A673 (cell line): ENCODE measurements at regions not wholly inside any gene's neighbourhood (a gene's known extent, or its start where the extent isn't known, plus 50 kb on each side); places are given as distances from the start of the nearest gene placed in this dataset.
"Not testable (repeated sequence)": the region's sequence is repeated elsewhere in the genome, so short reads cannot be mapped to it uniquely, and the experiment has no call there.

ENCODE experiments used
- BruUV-seq: library from RNA; stranded (reverse); fragments of 400-500 nt; replicated peaks from 2 replicates; lab custom pipeline; 2021; lab: Mats Ljungman, UMichigan
- CTCF ChIA-PET: fragments of 300-600 bp; sonication (Branson Sonifier 250); formaldehyde crosslinking; loops from one replicate; lab custom pipeline; 2022; ENCODE audit warnings: antibody characterized with exemption; lab: Charles Lee
- POLR2A ChIA-PET: fragments of 300-600 bp; sonication (Branson Sonifier 250); formaldehyde crosslinking; loops from one replicate; lab custom pipeline; 2022; ENCODE audit warnings: antibody characterized with exemption; ENCODE audit not compliant: low non-redundant PET; lab: Charles Lee
- DNase-seq: peaks from one replicate; pipeline ENCODE4 v3.0.0-alpha.2; 2015; ENCODE audit warnings: low spot score
- H3K27ac ChIP-seq: fragments of 200-600 bp; sonication (generic); 2 replicates; pipeline ENCODE4 v1.5.1; 2016; ENCODE audit warnings: mixed run types, low read depth, mild to moderate bottlenecking, mixed read lengths, antibody characterized with exemption, low read length; ENCODE audit not compliant: poor library complexity, severe bottlenecking
- H3K27me3 ChIP-seq: fragments of 200-600 bp; sonication (generic); replicated peaks from 2 replicates; pipeline ENCODE4 v1.6.1; 2017; ENCODE audit warnings: mixed run types, low read depth, mild to moderate bottlenecking, mixed read lengths, antibody characterized with exemption, low read length; ENCODE audit not compliant: insufficient read depth, poor library complexity
- H3K36me3 ChIP-seq: fragments of 200-600 bp; sonication (generic); 2 replicates; pipeline ENCODE4 v1.6.1; 2016; ENCODE audit warnings: mixed run types, mild to moderate bottlenecking, mixed read lengths, antibody characterized with exemption, low read length; ENCODE audit not compliant: insufficient read depth, poor library complexity, severe bottlenecking
- H3K4me1 ChIP-seq: fragments of 200-600 bp; sonication (generic); 2 replicates; pipeline ENCODE4 v1.6.1; 2017; ENCODE audit warnings: mixed run types, mild to moderate bottlenecking, mixed read lengths, antibody characterized with exemption, low read length; ENCODE audit not compliant: insufficient read depth, poor library complexity, severe bottlenecking
- H3K4me3 ChIP-seq: fragments of 200-600 bp; sonication (generic); 2 replicates; pipeline ENCODE4 v1.5.1; 2016; ENCODE audit warnings: low read depth, mixed run types, mild to moderate bottlenecking, mixed read lengths, low read length; ENCODE audit not compliant: poor library complexity, severe bottlenecking
- H3K9me3 ChIP-seq: fragments of 200-600 bp; sonication (generic); 2 replicates; pipeline ENCODE4 v1.6.1; 2016; ENCODE audit warnings: mixed run types, low read depth, mild to moderate bottlenecking, mixed read lengths, antibody characterized with exemption, low read length; ENCODE audit not compliant: poor library complexity, severe bottlenecking
- CTCF ChIP-seq: fragments of 300-800, 200-600 bp; sonication (generic); conservative IDR thresholded peaks from 2 replicates; pipeline ENCODE4 v1.5.1; 2017; ENCODE audit warnings: low read depth, mild to moderate bottlenecking, antibody characterized with exemption, low read length, moderate library complexity, mixed read lengths
- EZH2 ChIP-seq: fragments of 200-600 bp; sonication (generic); IDR thresholded peaks from 2 replicates; pipeline ENCODE4 v1.6.1; 2017; ENCODE audit warnings: borderline replicate concordance, low read depth, mild to moderate bottlenecking, mixed read lengths, antibody characterized with exemption, low read length; ENCODE audit not compliant: poor library complexity, severe bottlenecking
- intact Hi-C: fragments of 100-400 bp; cut with micrococcal nuclease; formaldehyde crosslinking; loops from one replicate; pipeline ENCODE4 v1.10.0; 2022; ENCODE audit not compliant: unreplicated experiment

GRCh38 chr9:100819980-100820379 lies 208.5 kb upstream of the PLPPR1 start:
- ChIA-PET CTCF (no interaction called here), POLR2A (no interaction called here)
- intact Hi-C loops, result no loop called here
- H3K4me1 ChIP-seq, result no peaks in the 10 kb centered on the region
- no TSS peak for BruUV-seq
- no peaks in the 10 kb centered on the region for H3K27me3 ChIP-seq
- H3K9me3 ChIP-seq, result no peaks in the 10 kb centered on the region
- TF ChIP-seq EZH2 (no peak), CTCF (no peak)
- DNase-seq, result no peak
- H3K27ac ChIP-seq, result no peak overlapping the region
- no peaks in the 10 kb centered on the region for H3K36me3 ChIP-seq
- H3K4me3 ChIP-seq, result no peak overlapping the region

GRCh38 chr9:100833035-100833434 lies 195.5 kb upstream of the PLPPR1 start:
- not testable (repeated sequence) for BruUV-seq

GRCh38 chr9:100838857-100839256 lies 189.7 kb upstream of the PLPPR1 start:
- no peak overlapping the region for H3K4me3 ChIP-seq
- CTCF ChIA-PET, result no interaction called here
- H3K36me3 ChIP-seq, result no peaks in the 10 kb centered on the region
- POLR2A ChIA-PET, result no interaction called here
- TF ChIP-seq EZH2 (no peak), CTCF (no peak)
- H3K27ac ChIP-seq, result no peak overlapping the region
- BruUV-seq, result no TSS peak
- no peaks in the 10 kb centered on the region for H3K4me1 ChIP-seq
- H3K27me3 ChIP-seq, result no peaks in the 10 kb centered on the region
- no peak for DNase-seq
- intact Hi-C loops, result no loop called here
- H3K9me3 ChIP-seq, result no peaks in the 10 kb centered on the region

More at GRCh38 chr9:100833035-100833434, 195.5 kb upstream of the PLPPR1 start:
- H3K9me3 ChIP-seq, H3K4me1 ChIP-seq, intact Hi-C loops, H3K27me3 ChIP-seq, DNase-seq, POLR2A ChIA-PET, CTCF ChIA-PET, H3K36me3 ChIP-seq, H3K4me3 ChIP-seq, H3K27ac ChIP-seq: not testable (repeated sequence)

GRCh38 chr9:100848726-100849125 lies 179.8 kb upstream of the PLPPR1 start:
- no peak for TF ChIP-seq CTCF
- TF ChIP-seq EZH2, result no peak
- ChIA-PET POLR2A (no interaction called here), CTCF (no interaction called here)
- intact Hi-C loops, result no loop called here
- no peaks in the 10 kb centered on the region for H3K9me3 ChIP-seq
- no peaks in the 10 kb centered on the region for H3K4me1 ChIP-seq
- no peak for DNase-seq
- H3K27ac ChIP-seq, result no peak overlapping the region
- H3K36me3 ChIP-seq, result no peaks in the 10 kb centered on the region
- H3K4me3 ChIP-seq, result no peak overlapping the region
- H3K27me3 ChIP-seq, result peaks cover 8% of the 10 kb centered on the region
- no TSS peak for BruUV-seq
